Liver (tissue), 3 donors: ENCODE measurements at regions not wholly inside any gene's neighbourhood (a gene's known extent, or its start where the extent isn't known, plus 50 kb on each side); places are given as distances from the start of the nearest gene placed in this dataset.

Experiments used
- HNF4G ChIP-seq: IDR thresholded peaks from 2 replicates; pipeline ENCODE4 v1.6.1; 2016; ENCODE audit warnings: antibody characterized with exemption
- RAD21 ChIP-seq, 2 donors: IDR thresholded peaks; 2 replicates each; pipeline ENCODE4 v1.6.1; 2016; ENCODE audit warnings: antibody characterized with exemption in 2 of 2, mild to moderate bottlenecking in 2 of 2
- TF ChIP-seq, protein P1 (sequence below): fragments of 150-350 bp; IDR thresholded peaks from 2 replicates; pipeline ENCODE4 v1.5.1; 2017; ENCODE audit warnings: improper control_type of control experiment, low read depth, low read length; ENCODE audit not compliant: missing input control
- TF ChIP-seq, protein P2 (sequence below): IDR thresholded peaks from 2 replicates; pipeline ENCODE4 v1.6.1; 2016; ENCODE audit warnings: antibody characterized with exemption
- donor health status: healthy.
- donor health status: healthy.

DNA sequence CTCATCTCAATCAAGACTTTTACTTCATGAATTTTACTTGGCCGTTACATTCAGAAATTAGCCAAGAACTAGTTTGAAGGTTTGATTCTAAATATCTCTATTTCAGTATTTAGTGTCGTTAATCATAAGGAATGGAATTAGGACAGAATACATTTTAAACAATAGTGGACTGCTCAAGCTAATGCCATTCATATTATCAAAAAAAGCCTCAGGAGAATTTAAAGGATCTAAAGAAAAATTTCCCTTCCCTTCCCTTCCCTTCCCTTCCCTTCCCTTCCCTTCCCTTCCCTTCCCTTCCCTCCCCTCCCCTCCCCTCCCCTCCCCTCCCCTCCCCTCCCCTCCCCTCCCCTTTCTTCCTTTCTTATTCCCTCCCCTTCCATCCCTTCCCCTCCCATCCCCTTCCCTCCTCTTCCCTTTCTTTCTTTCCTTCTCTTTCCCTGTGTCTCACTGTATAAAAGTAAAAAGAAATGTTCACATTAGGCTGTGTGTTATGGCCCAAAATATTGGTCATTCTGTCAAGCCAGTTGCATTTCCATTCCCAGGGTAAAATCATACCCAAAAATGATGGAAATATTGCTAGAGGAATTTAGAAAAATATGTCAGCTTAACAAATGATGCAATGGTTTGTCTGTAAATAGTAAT, 717.8 kb downstream of the LUZP2 start:
- TF ChIP-seq, protein P1, sequence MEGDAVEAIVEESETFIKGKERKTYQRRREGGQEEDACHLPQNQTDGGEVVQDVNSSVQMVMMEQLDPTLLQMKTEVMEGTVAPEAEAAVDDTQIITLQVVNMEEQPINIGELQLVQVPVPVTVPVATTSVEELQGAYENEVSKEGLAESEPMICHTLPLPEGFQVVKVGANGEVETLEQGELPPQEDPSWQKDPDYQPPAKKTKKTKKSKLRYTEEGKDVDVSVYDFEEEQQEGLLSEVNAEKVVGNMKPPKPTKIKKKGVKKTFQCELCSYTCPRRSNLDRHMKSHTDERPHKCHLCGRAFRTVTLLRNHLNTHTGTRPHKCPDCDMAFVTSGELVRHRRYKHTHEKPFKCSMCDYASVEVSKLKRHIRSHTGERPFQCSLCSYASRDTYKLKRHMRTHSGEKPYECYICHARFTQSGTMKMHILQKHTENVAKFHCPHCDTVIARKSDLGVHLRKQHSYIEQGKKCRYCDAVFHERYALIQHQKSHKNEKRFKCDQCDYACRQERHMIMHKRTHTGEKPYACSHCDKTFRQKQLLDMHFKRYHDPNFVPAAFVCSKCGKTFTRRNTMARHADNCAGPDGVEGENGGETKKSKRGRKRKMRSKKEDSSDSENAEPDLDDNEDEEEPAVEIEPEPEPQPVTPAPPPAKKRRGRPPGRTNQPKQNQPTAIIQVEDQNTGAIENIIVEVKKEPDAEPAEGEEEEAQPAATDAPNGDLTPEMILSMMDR: no peak
- TF ChIP-seq HNF4G (no peak), RAD21 (IDR thresholded peaks at IDR 0.05) (no peak)
- TF ChIP-seq, protein P2, sequence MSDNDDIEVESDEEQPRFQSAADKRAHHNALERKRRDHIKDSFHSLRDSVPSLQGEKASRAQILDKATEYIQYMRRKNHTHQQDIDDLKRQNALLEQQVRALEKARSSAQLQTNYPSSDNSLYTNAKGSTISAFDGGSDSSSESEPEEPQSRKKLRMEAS: no peak
